ENCODE measurements at regions not wholly inside any gene's neighbourhood (a gene's known extent, or its start where the extent isn't known, plus 50 kb on each side); places are given as distances from the start of the nearest gene placed in this dataset.
"Not testable (repeated sequence)": the region's sequence is repeated elsewhere in the genome, so short reads cannot be mapped to it uniquely, and the experiment has no call there.

DNA sequence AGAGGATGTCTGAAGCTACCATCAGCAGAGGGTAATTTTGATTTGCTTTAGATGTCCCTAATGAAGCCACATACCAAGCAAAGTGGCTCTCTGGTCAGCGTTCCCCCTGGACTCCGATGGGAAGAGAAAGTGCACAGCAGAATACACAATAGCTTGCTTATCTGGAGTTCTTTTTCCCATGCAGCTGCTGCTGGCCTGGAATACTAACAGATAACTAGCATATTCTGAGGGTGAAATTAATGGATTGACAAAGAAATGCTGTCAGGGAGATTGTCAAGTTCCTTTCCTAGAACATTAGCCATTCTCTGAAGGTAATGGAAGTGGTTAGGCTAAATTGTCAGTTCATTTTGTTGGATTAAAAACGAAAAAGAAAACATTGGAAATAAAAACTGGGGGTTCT lies 391.3 kb downstream of the FLRT2 start:
- POLR2A ChIA-PET, result no interaction called here
- CTCF ChIA-PET, result no interaction called here

DNA sequence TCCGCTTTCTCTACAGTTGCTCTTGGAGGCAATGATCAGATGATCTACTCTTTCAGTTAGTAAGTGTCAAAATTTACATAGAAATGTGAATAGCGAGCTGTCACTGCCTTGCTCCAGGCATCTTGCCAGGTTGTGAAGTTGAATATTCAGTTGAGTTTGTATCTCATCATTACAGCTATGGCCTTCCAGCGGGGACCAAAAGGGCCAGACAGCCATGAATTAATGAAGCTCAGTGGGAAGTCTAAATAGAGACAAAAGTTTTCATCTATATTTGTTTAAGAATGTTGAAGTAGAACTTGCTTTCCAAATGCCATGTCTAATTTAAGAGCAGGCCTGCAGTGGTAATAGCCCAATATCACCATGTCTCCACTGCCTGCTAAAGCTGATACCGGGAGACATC lies 387.8 kb downstream of the FLRT2 start:
- CTCF ChIA-PET, result no interaction called here

DNA sequence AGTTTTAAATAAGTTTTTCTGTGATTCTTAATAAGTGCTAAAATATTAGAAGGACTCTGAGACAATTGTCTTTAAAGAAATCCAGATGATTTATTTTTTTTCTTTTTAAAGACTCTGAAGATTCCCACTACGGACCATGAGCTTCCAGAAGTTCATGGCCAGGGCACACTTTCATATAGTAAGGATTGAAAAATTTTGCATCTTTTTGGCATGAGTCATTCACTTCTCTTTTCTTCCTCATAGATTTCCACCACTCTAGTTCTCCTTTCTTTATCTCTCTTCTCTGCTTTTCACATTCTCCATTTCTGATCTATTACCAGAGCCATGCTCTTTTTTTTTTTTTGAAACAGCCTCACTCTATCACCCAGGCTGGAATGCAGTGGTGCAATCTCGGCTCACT lies 385.8 kb downstream of the FLRT2 start:
- ChIA-PET CTCF (no interaction called here), POLR2A (no interaction called here)

More for the DNA sequence above, 387.8 kb downstream of the FLRT2 start:
- POLR2A ChIA-PET, result no interaction called here

DNA sequence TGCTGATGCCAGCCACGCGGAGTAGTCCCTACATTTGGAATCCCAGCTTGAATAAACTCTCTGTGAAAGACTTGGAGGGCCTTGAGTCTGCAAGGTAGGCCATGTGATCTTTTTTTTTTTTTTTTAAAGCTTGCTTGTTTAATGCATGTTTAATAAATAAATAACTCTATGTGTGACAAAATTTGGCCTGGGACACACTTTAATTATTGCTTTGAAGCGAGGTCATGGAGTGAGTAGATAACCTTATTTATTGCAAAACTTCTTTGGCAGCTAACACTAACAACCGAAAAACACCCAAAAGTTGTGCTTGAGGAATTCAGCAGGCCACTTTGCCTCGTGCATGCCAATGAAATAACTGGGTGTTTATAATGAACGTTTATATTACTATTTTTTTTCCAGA lies 382.2 kb downstream of the FLRT2 start:
- ChIA-PET CTCF (no interaction called here), POLR2A (no interaction called here)

DNA sequence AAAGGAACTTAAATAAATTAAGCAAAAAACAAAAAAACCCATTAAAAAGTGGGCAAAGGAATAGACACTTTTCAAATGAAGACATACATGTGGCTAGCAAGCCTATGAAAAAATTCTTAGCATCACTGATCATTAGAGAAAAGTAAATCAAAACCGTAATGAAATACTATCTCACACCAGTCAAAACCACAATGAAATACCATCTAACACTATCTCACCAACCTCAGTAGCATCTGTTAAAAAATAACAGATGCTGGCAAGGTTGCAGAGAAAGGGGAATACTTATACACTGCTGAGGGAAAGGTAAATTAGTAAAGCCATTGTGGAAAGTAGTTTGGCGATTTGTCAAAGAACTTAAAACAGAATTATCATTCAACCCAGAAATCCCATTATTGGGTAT lies 381.1 kb downstream of the FLRT2 start:
- ChIA-PET POLR2A (no interaction called here), CTCF (no interaction called here)

DNA sequence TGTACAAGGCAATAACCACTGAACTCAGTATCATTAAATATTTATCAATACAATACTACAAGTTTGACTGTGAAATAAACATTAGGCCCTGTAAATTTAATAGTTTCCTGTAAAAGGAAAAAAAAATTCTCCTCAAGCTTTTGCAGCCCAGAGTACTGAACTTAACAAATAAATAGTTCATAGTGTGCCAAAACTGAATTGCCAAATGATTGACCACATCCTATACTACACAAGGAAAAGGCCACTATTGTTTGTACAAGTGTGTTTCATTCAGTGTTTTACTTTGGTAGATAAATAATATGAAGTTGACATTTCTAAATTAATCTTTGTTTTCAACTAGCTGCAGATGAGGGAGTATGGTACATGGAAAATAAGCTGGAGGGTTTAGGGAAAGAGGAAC lies 379.6 kb downstream of the FLRT2 start:
- ChIA-PET CTCF (no interaction called here), POLR2A (no interaction called here)

DNA sequence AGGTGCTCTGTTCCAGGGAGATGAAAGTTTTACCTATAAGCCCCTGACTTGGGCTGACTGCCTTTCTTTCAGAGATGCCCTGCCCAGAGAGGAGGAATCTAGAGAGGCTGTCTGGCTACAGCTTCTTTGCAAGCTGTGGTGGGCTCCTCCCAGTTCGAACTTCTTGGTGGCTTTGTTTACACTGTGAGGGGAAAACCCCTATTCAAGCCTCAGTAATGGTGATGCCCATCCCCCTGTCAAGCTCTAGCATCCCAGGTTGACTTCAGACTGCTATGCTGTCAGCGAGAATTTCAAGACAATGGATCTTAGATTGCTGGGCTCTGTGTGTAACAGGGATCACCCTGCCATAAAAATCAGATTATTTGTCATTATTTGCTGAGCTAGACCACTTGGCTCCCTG lies 377.6 kb downstream of the FLRT2 start:
- POLR2A ChIA-PET, result no interaction called here
- CTCF ChIA-PET, result no interaction called here

DNA sequence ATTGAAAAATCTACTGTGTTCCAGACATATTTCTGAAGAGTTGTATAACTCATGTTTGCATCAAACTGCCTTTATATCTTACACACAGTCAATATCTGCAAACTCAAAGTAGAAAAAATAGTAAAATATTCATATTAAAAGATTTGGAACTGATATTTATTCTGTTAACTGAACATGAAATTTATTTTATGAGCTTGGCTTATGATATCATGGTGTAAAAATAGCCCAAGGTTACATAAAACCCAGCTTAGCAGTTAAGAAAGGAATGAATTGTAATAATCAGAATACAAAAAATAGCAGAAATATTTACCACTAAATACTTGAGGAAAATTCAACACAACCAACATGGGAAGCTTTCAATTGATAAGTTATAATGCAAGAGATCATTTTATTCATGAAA lies 367.9 kb downstream of the FLRT2 start:
- POLR2A ChIA-PET, result no interaction called here
- CTCF ChIA-PET, result no interaction called here

DNA sequence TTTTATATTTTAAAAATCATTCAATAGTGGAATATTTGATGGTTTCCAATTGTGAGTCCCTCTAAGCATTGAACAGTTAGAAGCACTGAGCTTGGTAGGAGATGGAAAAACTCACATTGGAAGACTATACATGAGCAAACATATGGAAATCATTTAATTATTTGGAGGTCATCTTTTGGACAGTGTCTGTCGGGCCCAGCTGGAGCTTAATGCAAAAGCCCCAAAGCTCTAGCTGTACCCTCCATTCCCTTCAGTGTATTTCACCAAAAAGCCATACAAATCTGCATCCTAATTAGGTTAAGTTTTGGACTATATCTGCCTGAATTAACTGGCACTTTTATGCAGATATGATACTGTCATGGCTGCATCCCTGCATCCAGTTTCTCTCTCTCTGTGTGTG lies 365.7 kb downstream of the FLRT2 start:
- CTCF ChIA-PET, result interaction anchor here (0.5 kb wide), 1 partner anchor 369 kb away, joined by 3 read pairs; no protein-coding TSS in a partner anchor
- POLR2A ChIA-PET, result no interaction called here

DNA sequence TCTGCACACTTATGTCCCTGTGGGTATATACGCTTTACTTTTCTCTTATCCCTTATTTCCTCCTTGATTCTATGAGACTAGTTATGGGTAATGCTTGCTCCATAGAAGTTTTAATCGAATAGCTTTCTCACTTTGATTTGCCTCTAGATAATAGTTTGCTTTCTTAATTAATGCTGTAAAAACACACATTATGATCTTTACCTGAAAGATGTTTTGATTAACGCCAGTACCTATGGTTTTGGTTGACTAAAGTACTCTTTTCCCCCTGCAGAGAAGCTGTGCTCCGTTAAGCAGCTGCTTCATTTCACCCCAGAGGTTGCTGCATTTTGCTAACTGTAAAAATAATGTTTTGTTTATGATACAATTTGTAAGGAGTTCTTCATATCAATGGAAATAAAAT lies 362.3 kb downstream of the FLRT2 start:
- CTCF ChIA-PET, result no interaction called here
- POLR2A ChIA-PET, result no interaction called here

DNA sequence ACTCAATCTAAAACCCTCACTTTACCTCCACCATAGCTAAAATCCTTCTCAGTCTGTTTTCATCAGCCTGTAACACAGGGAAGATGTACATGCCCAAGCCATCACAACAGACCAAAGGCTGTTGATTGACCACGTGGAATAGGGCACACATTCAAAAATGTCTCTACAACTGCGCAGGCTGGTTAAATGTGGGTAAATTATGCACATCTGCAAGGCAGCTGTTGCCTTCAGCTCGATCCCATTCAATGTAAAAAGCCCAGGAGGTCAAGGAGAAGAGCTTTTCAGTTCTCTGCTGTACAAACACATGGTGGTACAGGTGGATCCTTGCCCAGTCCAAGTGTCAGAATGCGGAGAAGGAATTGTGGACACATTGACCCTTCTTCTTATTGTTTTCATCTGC lies 354.0 kb downstream of the FLRT2 start:
- CTCF ChIA-PET, result no interaction called here
- POLR2A ChIA-PET, result no interaction called here

DNA sequence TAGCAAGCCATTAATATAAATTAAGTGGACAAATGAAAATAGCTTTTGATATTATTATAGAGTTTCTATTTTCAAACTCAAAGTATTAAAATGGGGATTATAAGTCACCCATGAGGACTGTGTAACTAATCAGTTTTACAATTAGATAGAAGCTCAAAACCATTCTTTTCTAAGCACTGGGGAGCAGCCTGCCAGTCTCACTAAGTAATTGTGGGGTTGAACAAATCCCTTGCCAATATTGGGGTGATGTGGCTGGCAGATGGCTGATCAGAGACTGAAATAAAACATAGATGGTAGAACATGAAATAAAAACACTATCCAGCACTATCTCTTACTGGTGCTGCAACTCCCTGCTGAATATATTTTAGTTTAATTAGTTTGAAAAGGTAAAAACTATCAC lies 353.2 kb downstream of the FLRT2 start:
- CTCF ChIA-PET, result no interaction called here

DNA sequence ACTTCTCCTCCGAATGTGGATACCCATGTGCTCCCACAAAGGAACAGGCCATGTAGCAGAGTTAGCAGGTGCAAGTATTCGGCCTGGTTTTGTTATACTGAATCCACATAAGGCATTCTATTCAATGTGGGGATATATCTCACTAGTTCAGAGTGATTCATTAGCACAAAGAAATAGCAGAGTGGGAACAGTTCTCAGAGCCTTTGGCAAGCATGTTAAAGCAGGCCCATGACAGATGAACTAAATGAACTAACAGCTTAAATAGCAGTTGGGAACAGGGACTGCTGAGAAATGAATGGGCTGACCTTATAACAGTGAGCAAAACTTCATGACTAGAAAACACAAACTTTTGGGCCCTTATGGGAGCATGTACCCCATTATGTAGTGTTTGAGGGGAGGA lies 352.0 kb downstream of the FLRT2 start:
- POLR2A ChIA-PET, result no interaction called here

More for the DNA sequence above, 353.2 kb downstream of the FLRT2 start:
- POLR2A ChIA-PET, result no interaction called here

DNA sequence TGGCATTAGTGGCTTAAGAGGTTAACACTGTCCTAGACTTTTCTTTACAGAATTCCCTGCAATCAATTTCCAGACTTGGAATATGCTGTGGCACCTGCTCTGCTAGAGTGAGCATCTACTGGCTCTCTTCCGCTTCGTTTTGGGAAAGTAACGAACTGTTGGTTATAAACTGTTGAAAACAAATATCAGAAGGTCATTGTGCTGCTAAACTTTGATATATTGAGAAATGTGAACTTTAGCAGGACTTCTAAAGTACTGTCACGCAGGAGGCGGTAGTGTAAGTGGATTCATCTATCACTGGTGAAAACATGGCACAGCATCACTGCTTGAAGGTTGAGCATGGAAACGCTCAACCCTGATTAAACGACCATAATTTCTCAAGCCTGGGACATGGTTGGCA lies 348.9 kb downstream of the FLRT2 start:
- ChIA-PET POLR2A (no interaction called here), CTCF (no interaction called here)

More for the DNA sequence above, 352.0 kb downstream of the FLRT2 start:
- CTCF ChIA-PET, result no interaction called here

DNA sequence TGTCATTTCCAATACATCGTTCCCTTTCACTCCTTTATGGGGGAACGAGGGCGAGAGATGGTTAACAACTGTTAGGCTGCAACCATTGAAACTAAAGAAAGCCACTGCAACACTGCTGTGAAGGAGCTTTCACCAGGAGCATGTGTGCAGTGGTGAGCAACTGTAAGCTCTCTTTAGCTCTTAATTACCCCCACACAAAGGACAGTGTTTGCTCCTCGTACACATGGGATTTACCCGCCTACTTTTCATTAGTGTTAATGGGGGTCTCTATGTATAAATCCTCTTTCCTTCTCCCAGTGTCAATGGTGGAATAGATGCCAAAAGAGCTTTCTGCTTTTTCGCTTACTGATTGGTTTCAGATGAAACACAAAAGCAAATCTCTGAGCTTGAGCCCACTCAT lies 343.1 kb downstream of the FLRT2 start:
- CTCF ChIA-PET, result no interaction called here
- POLR2A ChIA-PET, result no interaction called here

DNA sequence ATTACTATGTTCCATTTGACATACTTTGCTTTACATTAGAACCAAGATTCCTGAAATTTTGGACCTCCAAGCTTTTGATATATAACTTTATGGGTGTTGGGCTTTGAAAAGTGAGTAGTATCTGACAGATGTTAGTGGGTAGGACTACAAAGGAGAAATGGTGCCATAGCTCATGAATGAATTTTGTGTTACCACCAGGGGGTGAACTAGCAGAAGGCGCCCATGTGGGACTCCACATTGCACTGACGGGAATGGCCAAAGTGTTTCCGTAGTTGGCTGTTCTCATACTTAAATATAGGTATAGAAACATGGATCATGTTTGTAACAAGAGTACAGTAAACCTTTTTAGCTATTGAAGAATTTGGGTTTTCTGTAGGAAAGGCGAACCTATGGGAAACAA lies 337.5 kb downstream of the FLRT2 start:
- ChIA-PET CTCF (no interaction called here), POLR2A (no interaction called here)

DNA sequence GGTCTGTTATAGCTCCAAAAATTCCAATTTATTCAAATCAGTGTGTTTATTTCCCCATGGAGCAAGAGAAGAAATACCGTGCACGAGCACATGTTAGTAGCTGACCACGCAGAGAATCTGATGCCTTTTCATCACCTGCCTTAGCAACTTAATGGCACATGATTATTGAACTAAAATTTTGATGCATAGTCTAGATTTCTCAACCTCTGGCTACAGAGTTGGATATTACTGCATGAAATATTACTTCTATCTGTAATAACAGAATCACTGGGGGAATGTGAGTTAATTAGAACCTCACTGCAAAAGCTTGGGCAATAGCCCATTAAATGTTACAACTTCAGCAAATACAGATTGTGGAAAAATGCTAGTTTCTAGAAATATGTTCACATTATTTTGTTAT lies 335.8 kb downstream of the FLRT2 start:
- CTCF ChIA-PET, result no interaction called here

DNA sequence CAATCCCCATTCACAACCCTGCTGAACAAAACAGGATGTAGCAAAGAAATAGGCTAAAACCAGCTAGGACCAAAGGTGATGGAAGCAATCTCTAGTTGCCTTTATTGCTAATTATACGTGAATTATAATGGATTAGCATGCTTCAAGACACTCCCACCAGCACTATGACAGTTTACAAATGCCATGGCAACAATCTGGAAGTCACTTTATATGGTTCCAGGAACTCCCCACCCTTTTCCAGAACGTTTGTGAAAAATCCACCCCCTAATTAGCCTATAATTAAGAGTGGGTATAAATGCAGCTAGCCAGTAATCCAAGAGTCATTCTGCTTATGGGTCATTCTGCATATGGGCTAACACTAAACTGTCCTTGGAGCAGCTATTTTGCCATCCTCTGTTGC lies 328.7 kb downstream of the FLRT2 start:
- POLR2A ChIA-PET, result no interaction called here
- CTCF ChIA-PET, result no interaction called here

More for the DNA sequence above, 335.8 kb downstream of the FLRT2 start:
- POLR2A ChIA-PET, result no interaction called here

DNA sequence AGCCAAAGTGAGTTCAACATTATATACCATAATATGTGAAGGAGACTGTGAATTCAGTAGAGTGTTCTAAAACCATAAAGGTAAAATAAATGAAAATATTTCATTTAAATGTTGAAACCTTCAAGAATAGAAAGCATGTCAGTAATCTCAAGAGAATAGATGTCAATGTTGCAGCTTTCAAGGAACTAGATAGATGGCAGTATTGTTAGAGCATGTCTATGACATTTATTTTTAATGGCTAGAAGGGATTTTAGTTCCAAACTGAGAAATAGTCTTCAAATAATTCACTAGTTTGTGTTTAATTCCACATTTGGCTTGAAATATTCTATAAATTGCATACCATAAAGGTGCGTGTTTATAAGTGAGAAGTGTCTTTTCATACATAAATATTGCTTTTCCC lies 326.5 kb downstream of the FLRT2 start:
- CTCF ChIA-PET, result no interaction called here

DNA sequence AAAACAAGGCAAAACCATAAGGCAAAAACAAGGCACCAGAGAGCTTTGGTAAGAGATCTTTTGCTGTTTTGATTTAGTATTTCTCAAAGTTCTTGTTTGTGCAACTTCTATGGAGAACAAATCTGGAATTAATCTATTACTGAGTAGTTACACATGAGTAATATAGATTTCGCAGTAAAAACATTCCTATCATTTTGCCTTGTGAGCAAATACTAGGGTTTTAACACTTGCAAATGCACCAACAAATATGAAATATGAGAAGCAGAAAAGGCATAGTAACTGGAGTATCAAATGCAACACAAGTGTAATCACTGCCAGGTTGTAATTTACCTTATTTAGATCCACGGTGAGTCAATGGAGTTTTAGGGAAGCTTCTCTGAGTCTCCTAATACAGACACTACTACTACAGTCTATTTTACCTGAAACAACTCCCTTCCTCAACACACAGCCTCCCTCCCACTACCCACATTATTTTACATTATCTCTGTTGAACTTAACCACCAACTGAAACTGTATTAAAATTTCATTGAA lies 324.1 kb downstream of the FLRT2 start:
- ChIA-PET POLR2A (no interaction called here), CTCF (no interaction called here)

More for the DNA sequence above, 326.5 kb downstream of the FLRT2 start:
- POLR2A ChIA-PET, result no interaction called here

DNA sequence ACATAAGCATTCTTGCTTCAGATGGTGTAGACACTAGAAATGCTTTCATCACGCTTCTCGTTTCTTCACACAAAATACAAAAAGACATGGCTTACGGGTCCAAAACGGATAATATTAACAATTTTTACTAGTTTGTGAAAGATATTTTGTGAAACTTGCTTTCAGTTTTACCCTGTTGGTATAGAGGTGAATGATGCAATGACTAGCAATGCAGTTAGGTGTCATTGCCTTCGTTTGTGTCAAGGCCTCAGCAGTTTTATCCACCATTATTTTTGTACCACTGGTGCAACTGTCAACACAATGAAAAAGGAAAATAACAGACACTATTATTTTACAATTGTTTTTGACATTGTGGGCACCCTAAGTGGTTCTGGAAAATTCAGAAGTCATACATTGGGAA lies 323.0 kb downstream of the FLRT2 start:
- CTCF ChIA-PET, result no interaction called here
- POLR2A ChIA-PET, result no interaction called here

DNA sequence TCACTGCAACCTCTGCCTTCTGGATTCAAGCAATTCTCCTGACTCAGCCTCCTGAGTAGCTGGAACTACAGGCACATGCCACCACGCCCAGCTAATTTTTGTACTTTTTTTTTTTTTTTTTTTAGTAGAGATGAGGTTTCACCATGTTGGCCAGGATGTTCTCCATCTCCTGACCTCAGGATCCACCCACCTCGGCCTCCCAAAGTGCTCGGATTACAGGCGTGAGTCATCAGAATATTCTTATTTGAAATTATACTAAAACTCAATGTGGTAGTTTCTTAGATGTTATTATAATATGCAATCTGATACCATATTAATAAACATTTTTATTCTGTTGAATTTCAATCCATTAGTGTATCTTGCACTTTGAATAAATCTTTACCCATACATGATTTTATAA lies 322.2 kb downstream of the FLRT2 start:
- POLR2A ChIA-PET, CTCF ChIA-PET: not testable (repeated sequence)

DNA sequence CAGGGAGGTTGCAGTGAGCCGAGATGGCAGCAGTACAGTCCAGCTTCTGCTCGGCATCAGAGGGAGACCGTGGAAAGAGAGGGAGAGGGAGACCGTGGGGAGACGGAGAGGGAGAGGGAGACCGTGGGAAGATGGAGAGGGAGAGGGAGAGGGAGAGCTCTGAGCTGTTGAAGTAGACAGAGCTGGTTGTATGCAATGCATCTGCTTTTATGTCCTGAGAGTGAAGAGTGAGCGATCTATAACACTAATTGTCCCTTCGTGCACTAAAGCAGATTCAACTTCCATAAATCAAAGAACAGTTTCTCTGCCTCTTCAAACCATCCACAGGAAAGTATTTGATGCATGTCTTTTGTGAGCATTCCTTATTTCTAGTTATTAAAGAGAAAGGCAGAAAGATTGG lies 300.6 kb downstream of the FLRT2 start:
- POLR2A ChIA-PET, CTCF ChIA-PET: not testable (repeated sequence)
